Transverse colon (tissue), 4 donors: ENCODE measurements at regions not wholly inside any gene's neighbourhood (a gene's known extent, or its start where the extent isn't known, plus 50 kb on each side); places are given as distances from the start of the nearest gene placed in this dataset.
"Not testable (repeated sequence)": the region's sequence is repeated elsewhere in the genome, so short reads cannot be mapped to it uniquely, and the experiment has no call there.

Experiments used
- DNase-seq: peaks from one replicate; pipeline ENCODE4 v3.0.0-alpha.2; 2019
- H3K27ac ChIP-seq, 4 donors: fragments of 200-600 bp; sonication (generic); 2 replicates each; pipeline ENCODE4 v1.5.1; 2016 to 2018; ENCODE audit warnings: inconsistent platforms in 4 of 4
- H3K27me3 ChIP-seq: fragments of 200-600 bp; sonication (generic); 2 replicates; pipeline ENCODE4 v1.5.1; 2017; ENCODE audit warnings: inconsistent platforms
- H3K36me3 ChIP-seq, 4 donors: fragments of 200-600 bp; sonication (generic); 2 replicates each; pipeline ENCODE4 v1.5.1; 2017 to 2019; ENCODE audit warnings: inconsistent platforms in 4 of 4
- H3K4me1 ChIP-seq, 4 donors: fragments of 200-600 bp; sonication (generic); 2 replicates each; pipeline ENCODE4 v1.5.1; 2017 to 2020; ENCODE audit warnings: inconsistent platforms in 4 of 4
- H3K4me3 ChIP-seq, 4 donors: fragments of 200-600 bp; sonication (generic); 1 replicate in 1 of 4; 2 replicates in 3 of 4; pipeline versions ENCODE4 v1.5.1 to v1.6.1; 2017 to 2019; ENCODE audit warnings: inconsistent platforms in 4 of 4
- H3K9me3 ChIP-seq, 2 donors: fragments of 200-600 bp; sonication (generic); 2 replicates each; pipeline ENCODE4 v1.5.1; 2017 to 2019; ENCODE audit warnings: inconsistent platforms in 2 of 2
- CTCF ChIP-seq, 5 experiments: fragments of 200-600 bp in 3 of 5; fragments of 450-650 bp in 2 of 5; sonication (generic) in 3 of 5; IDR thresholded peaks; 1 replicate in 2 of 5; 2 replicates in 3 of 5; pipeline ENCODE4 v1.5.1; 2016 to 2017; ENCODE audit warnings: antibody characterized with exemption in 5 of 5, inconsistent platforms in 3 of 5, mild to moderate bottlenecking in 2 of 5, moderate library complexity in 1 of 5
- EP300 ChIP-seq: sonication (generic); formaldehyde crosslinking; IDR thresholded peaks from one replicate; pipeline ENCODE4 v1.6.1; 2017; ENCODE audit warnings: antibody characterized with exemption, low read depth
- POLR2A ChIP-seq: fragments of 450-650 bp; IDR thresholded peaks from one replicate; pipeline ENCODE4 v1.6.1; 2016; ENCODE audit warnings: antibody characterized with exemption, mild to moderate bottlenecking, moderate library complexity
- POLR2AphosphoS5 ChIP-seq, 3 donors: sonication (generic); formaldehyde crosslinking; IDR thresholded peaks; one replicate each; pipeline ENCODE4 v1.6.1; 2016; ENCODE audit warnings: antibody characterized with exemption in 3 of 3
- WGBS, 2 donors: methylation state at CpG; one replicate each; pipeline ENCODE4 v1.1.5; 2018; ENCODE audit warnings: low coverage in 1 of 2; 5-methylcytosine and 5-hydroxymethylcytosine counted together
- in situ Hi-C, 4 donors: fragments of 200-750 bp; cut with MboI; loops; one replicate each; pipeline versions ENCODE4 v1.15.0 to v1.15.1; 2017; ENCODE audit warnings: low sequenced_read_pairs in 3 of 4, low pct_ligation_motif_present in 1 of 4, low pct_unique_long_range_greater_than_20kb in 1 of 4
- intact Hi-C: fragments of 100-400 bp; cut with DNase I; formaldehyde crosslinking; loops from one replicate; pipeline ENCODE4 v1.15.1; 2023; ENCODE audit warnings: low total_unique reads

DNA sequence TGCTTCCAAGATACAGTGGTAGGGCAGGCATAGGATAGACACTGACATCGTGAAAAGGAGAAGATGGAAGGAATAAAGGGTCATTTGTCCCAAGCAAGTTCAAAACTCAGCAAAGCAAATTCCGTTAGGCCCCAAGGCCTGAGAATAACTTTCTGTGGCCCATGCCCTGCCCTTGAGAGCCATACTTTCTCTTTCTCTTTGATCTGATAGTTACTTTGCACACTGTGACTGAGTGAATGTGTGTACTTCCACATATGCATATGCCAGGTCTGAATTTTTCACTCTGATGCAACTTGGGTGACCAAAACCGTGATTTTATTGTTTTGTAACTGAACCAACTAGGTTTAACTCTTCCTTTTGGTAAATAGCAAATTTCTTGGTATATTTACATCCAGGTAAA, 371.5 kb downstream of the RAB38 start:
- WGBS, 2 donors, result 77% methylated on average over 3 of the region's 3 CpGs
- H3K9me3 ChIP-seq, result no peaks in the 10 kb centered on the region
- no peak for DNase-seq
- H3K27ac ChIP-seq, result no peak overlapping the region
- no peak overlapping the region for H3K4me3 ChIP-seq
- H3K27me3 ChIP-seq, result no peaks in the 10 kb centered on the region
- intact Hi-C loops, result no loop called here
- in situ Hi-C loops, result no loop called here
- no peaks in the 10 kb centered on the region for H3K36me3 ChIP-seq
- H3K4me1 ChIP-seq, result no peaks in the 10 kb centered on the region
- TF ChIP-seq EP300 (no peak), CTCF (IDR thresholded peaks at IDR 0.05) (no peak), POLR2A (no peak), POLR2AphosphoS5 (IDR thresholded peaks at IDR 0.05) (no peak)

DNA sequence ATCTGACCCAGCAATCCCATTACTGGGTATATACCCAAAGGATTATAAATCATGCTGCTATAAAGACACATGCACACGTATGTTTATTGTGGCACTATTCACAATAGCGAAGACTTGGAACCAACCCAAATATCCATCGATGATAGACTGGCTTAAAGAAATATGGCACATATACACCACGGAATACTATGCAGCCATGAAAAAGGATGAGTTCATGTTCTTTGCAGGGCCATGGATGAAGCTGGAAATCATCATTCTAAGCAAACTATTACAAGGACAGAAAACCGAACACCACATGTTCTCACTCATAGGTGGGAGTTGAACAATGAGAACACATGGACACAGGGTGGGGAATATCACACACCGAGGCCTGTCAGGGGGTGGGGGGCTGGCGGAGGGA, 390.4 kb downstream of the RAB38 start:
- H3K4me3 ChIP-seq, H3K27ac ChIP-seq, intact Hi-C loops, H3K27me3 ChIP-seq, DNase-seq, H3K36me3 ChIP-seq, H3K9me3 ChIP-seq, H3K4me1 ChIP-seq, in situ Hi-C loops: not testable (repeated sequence)
- WGBS, 2 donors, result 86 to 97% methylated on average over 4 to 7 of the region's 7 CpGs

GRCh38 chr11:87780068-87780413, 395.2 kb downstream of the RAB38 start:
- Histone ChIP-seq H3K4me1 (no peaks in the 10 kb centered on the region), H3K9me3 (no peaks in the 10 kb centered on the region), H3K27ac (no peak overlapping the region), H3K4me3 (no peak overlapping the region), H3K27me3 (no peaks in the 10 kb centered on the region), H3K36me3 (no peaks in the 10 kb centered on the region)
- no peak for DNase-seq
- intact Hi-C loops, result no loop called here
- TF ChIP-seq EP300, result no peak
- no peak for TF ChIP-seq POLR2AphosphoS5 (IDR thresholded peaks at IDR 0.05)
- TF ChIP-seq POLR2A, result no peak
- in situ Hi-C loops, result no loop called here

DNA sequence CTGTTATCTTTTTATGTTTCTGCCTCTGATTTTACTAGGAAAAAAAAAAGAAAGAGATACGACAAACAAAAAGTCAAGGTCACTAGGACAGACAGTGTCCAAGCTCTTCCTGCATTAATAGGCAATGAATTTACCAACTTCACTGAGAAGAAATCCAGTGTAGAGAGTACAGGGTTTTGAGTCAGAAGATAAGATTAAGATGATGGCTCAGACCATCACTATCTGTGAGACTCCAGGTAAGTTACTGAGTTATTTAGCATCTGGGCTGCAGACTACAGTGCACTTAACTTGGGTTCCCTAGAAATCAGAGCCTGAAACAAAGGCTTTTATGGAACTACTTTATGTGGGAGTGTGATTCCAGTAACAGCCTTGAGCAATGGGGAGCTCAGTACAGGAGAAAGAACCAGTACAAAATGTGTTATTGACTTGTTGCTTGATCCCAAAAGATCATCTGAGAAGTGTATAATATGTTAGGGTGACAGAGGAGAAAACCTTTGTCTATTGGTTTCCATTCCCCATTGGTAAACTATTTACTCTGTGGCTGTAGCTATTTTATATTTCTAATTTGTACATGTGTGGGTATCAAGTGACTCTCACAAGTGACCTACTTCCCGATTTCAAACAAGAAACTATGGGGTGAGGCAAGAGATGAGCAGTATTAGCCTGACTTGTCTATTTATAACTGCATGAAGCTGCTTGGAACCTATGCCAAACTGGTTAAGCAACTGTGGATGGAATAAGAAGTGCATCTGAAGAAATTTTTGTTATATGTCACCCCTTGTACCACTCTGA, 395.8 kb downstream of the RAB38 start:
- 30 to 33% methylated on average over 2 of the region's 2 CpGs for WGBS, 2 donors

DNA sequence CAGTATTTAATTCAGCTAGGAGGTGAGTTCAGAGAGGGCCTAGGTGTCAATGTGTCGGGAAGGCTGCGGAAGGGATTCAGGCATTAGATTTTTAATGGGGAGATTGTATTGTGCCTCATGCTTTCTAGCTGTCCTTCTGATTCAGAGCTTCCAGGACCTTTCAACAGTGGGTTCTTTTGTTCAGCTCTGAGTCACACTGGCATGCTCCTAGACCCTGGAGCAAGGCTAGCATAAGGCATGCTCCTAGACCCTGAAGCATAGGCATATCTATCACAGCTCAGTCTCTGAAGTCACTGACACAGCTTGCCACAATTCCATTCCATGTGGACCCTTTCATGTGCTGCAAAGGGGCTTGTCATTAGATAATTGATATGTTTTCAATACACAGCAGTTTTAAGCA, 396.9 kb downstream of the RAB38 start:
- no peak for TF ChIP-seq CTCF (IDR thresholded peaks at IDR 0.05)
- no peak for TF ChIP-seq EP300
- TF ChIP-seq POLR2AphosphoS5 (IDR thresholded peaks at IDR 0.05), result no peak
- no peak for TF ChIP-seq POLR2A
- Histone ChIP-seq H3K4me1 (no peaks in the 10 kb centered on the region), H3K27me3 (no peaks in the 10 kb centered on the region), H3K27ac (no peak overlapping the region), H3K9me3 (no peaks in the 10 kb centered on the region), H3K36me3 (no peaks in the 10 kb centered on the region), H3K4me3 (no peak overlapping the region)
- DNase-seq, result no peak
- in situ Hi-C loops, result no loop called here
- 79% methylated on average over 2 of the region's 2 CpGs; no CpG with 5 or more reads in 1 of the 2 donors for WGBS, 2 donors
- intact Hi-C loops, result no loop called here

More for the DNA sequence above, 395.8 kb downstream of the RAB38 start:
- in situ Hi-C loops (no loop called here), intact Hi-C loops (no loop called here)
- TF ChIP-seq POLR2AphosphoS5 (IDR thresholded peaks at IDR 0.05) (no peak), POLR2A (no peak), EP300 (no peak), CTCF (IDR thresholded peaks at IDR 0.05) (no peak)
- H3K27me3 ChIP-seq, result no peaks in the 10 kb centered on the region
- H3K36me3 ChIP-seq, result no peaks in the 10 kb centered on the region
- no peak overlapping the region for H3K27ac ChIP-seq
- H3K4me1 ChIP-seq, result no peaks in the 10 kb centered on the region
- no peaks in the 10 kb centered on the region for H3K9me3 ChIP-seq
- no peak for DNase-seq
- no peak overlapping the region for H3K4me3 ChIP-seq
